ENCODE measurements at regions not wholly inside any gene's neighbourhood (a gene's known extent, or its start where the extent isn't known, plus 50 kb on each side); places are given as distances from the start of the nearest gene placed in this dataset.

GRCh38 chr2:199216253-199216652 is 241.5 kb downstream of the SATB2 start:
- TF ChIP-seq CTCF (IDR thresholded peaks at IDR 0.05; ENCODE audit: unreplicated experiment in 3 of 3): no peak
- H3K36me3 Mint-ChIP-seq (ENCODE audit: low read depth): no peaks in the 10 kb centered on the region
- H3K9me3 Mint-ChIP-seq: peaks cover 18% of the 10 kb centered on the region
- no peak overlapping the region for H3K27ac Mint-ChIP-seq
- H3K4me1 Mint-ChIP-seq: no peaks in the 10 kb centered on the region
- no peak overlapping the region for H3K4me3 Mint-ChIP-seq
- H3K27me3 Mint-ChIP-seq (ENCODE audit: low read depth): no peaks in the 10 kb centered on the region

GRCh38 chr2:199207011-199207410 is 250.7 kb downstream of the SATB2 start:
- no peak overlapping the region for H3K27ac Mint-ChIP-seq
- H3K36me3 Mint-ChIP-seq (ENCODE audit: low read depth): no peaks in the 10 kb centered on the region
- H3K4me3 Mint-ChIP-seq: no peak overlapping the region
- no peaks in the 10 kb centered on the region for H3K4me1 Mint-ChIP-seq
- peaks cover 3% of the 10 kb centered on the region for H3K9me3 Mint-ChIP-seq
- TF ChIP-seq CTCF (IDR thresholded peaks at IDR 0.05; ENCODE audit: unreplicated experiment in 3 of 3): no peak
- H3K27me3 Mint-ChIP-seq (ENCODE audit: low read depth): no peaks in the 10 kb centered on the region

- no peak for TF ChIP-seq CTCF (IDR thresholded peaks at IDR 0.05; ENCODE audit: unreplicated experiment in 3 of 3)
- Mint-ChIP-seq H3K27ac (no peak overlapping the region), H3K9me3 (no peaks in the 10 kb centered on the region), H3K27me3 (ENCODE audit: low read depth) (no peaks in the 10 kb centered on the region), H3K36me3 (ENCODE audit: low read depth) (no peaks in the 10 kb centered on the region), H3K4me3 (no peak overlapping the region), H3K4me1 (no peaks in the 10 kb centered on the region)
These were observed 251.2 kb downstream of the SATB2 start for GRCh38 chr2:199206536-199206935.

GRCh38 chr2:199202964-199203363 is 254.8 kb downstream of the SATB2 start:
- H3K27ac Mint-ChIP-seq: no peak overlapping the region
- H3K9me3 Mint-ChIP-seq: no peaks in the 10 kb centered on the region
- no peak for TF ChIP-seq CTCF (IDR thresholded peaks at IDR 0.05; ENCODE audit: unreplicated experiment in 3 of 3)
- no peaks in the 10 kb centered on the region for H3K36me3 Mint-ChIP-seq (ENCODE audit: low read depth)
- H3K4me3 Mint-ChIP-seq: no peak overlapping the region
- H3K27me3 Mint-ChIP-seq (ENCODE audit: low read depth): no peaks in the 10 kb centered on the region
- no peaks in the 10 kb centered on the region for H3K4me1 Mint-ChIP-seq

- H3K36me3 Mint-ChIP-seq (ENCODE audit: low read depth): no peaks in the 10 kb centered on the region
- H3K4me3 Mint-ChIP-seq: no peak overlapping the region
These were observed 256.2 kb downstream of the SATB2 start for GRCh38 chr2:199201539-199201938.

More at GRCh38 chr2:199201539-199201938, 256.2 kb downstream of the SATB2 start:
- TF ChIP-seq CTCF (IDR thresholded peaks at IDR 0.05; ENCODE audit: unreplicated experiment in 3 of 3): no peak
- Mint-ChIP-seq H3K27me3 (ENCODE audit: low read depth) (no peaks in the 10 kb centered on the region), H3K9me3 (no peaks in the 10 kb centered on the region), H3K4me1 (no peaks in the 10 kb centered on the region), H3K27ac (no peak overlapping the region)
